NCI-H345 treated with DMSO at 0.1 percent for 48 hours (cell line): ENCODE measurements at regions not wholly inside any gene's neighbourhood (a gene's known extent, or its start where the extent isn't known, plus 50 kb on each side); places are given as distances from the start of the nearest gene placed in this dataset.

Experiments
- DNase-seq: peaks from one replicate; lab custom pipeline; 2025; ENCODE audit not compliant: unreplicated experiment; lab: John Stamatoyannopoulos, UW

- DNase-seq: no peak
These were observed 131.3 kb downstream of the WDR11 start for GRCh38 chr10:120982507-120982906.

DNA sequence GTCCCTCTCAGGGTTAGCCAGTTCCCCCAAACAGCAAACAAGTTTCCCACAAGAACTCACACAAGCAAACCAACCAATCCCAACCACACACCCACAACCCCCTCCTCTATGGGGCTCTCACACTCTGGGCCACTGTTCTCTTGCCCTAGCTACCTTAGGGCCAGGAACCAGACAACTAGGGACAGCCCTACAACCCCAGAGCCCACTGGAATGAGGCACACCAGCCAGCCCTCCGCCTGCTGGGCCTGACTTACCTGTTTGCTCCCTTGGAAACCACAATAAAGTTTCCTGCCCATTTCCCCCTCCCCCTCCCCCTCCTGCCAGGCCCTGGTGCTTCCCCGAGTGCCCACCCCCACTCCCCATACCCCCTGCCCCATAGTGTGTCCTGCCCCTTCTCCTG is 132.6 kb downstream of the WDR11 start:
- DNase-seq: no peak

DNA sequence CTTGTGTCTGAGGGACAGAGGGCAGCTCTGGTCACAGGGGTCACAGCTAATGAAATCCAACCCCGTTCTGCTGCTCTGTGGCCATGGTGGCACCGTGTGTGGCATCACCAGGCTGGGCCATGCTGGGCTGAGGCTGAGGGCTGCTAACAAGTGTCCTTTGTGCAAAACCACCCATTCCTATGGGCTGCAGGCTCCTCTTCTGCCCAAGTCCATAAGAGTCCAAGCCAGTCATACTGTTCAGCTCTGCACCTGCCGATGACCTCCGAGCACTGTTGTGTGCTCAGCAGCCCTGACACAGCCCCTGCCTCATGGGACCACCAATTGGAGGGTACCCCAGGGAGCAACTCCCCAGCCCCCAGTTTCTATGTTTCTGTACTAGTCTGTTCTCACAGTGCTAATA is 133.1 kb downstream of the WDR11 start:
- DNase-seq: no peak

GRCh38 chr10:120987359-120987758 is 136.2 kb downstream of the WDR11 start:
- no peak for DNase-seq

DNA sequence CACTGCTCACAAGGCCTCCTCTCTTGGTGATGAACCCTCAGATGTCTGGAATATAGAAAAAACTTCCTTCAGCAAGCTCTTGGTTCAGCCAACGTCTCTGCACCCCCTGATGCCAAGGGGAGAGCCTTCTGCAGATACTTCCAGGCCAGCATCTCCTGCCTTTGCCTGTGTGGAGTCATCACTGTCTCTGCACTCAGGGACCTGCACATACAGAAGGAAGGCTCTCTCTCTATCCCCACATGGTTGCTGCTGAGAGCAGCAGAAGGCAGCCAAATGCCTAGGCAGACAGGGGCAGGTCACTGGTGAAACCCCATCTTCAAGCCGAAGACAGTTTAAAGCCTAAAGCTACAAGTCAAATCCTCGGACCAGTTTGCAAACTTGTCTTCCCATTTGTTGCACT is 137.6 kb downstream of the WDR11 start:
- no peak for DNase-seq

GRCh38 chr10:120989279-120989678 is 138.1 kb downstream of the WDR11 start:
- DNase-seq: no peak

DNA sequence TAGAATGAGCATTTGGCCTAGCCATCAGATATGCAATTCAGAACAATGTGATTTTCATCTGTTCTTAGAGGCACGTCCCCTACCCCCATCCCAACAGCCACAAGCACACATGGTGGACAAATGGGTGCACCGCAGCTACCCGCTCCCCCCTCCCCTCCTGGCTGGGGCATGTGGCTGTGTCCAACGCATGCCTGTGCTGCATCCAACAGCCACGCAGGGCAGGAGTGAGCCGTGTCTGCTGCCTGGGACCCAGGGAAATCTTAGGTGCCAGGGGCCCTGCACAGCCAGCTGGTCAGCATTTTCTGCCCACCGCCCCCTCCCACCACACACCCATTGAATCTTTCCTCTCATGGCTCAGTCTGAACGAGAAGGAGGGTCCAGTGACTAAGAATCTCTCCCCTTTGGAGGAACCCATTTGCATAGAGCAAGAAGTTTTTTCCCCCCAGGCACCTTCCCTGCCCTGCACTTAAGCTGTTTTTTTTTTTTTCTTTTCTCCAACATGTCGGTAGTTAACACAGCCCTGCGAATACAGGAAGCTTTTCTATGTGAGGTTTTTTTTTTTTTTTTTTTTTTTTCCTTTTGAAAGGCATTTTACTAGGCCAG is 138.9 kb downstream of the WDR11 start:
- DNase-seq: no peak

DNA sequence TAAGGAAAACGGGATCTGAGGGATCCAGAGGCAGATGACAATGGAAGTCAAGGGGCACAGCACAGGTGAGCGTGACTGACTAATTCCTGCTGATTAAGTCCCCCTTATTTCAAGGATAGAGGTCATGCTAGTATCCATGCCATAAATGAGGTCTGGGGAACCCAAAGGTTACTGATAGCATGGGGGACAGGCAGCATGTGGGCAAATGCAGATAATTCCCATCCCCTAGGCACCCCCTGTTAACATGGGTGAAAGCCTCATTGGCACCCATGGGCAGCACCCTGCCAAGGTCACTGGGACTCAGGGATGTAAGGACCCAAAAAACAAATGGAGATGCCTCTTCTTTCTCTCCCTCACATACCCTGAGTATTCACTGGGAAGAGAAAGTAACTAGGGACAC is 139.7 kb downstream of the WDR11 start:
- no peak for DNase-seq

DNA sequence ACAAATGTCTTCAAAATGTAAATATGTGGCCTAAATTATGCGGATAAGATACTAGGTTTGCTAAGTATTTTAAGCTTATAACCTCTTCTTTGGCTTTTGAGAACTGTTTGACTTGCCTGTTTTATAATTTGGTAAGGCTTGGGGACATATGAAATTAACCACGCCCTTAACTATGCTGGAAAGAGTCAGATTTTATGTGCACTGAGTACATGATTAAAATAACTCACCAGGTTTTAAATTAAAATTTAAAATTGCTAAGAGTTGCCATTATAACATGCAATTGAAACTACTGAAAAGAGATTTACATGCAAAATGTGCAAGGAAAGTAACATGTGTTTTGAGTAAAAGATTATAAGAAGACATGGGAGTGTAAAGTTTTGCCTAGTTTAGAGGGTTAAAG is 141.9 kb downstream of the WDR11 start:
- no peak for DNase-seq

DNA sequence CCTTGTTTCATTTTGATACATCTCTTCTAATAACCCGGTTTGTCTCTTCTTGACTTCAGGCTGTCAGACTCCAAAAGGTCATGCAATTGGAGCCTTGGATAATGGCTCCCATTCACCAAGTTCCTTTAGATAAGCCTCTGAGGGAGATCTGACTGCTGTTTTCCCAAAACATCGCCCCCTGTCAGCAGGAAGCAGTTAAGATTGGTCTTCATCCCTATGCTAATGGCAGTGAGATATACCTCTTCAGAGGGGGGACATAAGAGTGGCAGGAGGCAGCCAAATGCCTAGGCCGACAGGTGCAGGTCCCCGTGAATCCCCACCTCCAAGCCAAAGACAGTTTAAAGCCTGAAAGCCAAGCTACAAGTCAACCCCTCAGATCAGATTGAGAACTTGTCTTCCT is 144.6 kb downstream of the WDR11 start:
- no peak for DNase-seq

DNA sequence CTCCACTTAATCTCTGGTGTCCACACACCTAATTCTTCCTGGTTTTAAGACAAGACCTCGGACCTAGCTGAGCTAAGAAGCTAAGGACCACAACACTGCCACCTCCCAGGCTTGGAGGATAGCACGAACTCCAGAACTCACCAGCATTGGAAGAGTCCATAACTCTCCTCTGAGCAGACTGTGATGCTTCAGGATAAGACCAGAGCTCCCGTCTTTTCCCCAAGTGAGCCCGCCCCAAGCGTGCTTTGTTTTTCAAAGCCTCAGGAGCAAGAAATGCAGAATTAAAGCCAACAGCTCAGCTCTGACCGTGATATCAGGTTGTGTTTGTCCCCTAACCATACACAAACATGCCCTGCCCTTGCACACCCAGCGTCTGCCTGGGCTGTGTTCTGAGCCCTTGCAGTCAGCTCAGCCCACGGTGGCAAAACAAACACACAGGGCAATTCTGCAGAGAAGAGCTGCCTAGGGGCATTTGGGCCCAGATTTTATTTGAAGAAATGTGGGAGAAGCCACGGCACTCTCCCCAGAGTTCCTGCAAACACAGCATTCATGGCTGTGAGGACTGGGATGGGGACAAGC is 145.4 kb downstream of the WDR11 start:
- no peak for DNase-seq

- DNase-seq: no peak
These were observed 146.2 kb downstream of the WDR11 start for GRCh38 chr10:120997313-120997712.

GRCh38 chr10:120997756-120998155 is 146.6 kb downstream of the WDR11 start:
- DNase-seq: no peak

DNA sequence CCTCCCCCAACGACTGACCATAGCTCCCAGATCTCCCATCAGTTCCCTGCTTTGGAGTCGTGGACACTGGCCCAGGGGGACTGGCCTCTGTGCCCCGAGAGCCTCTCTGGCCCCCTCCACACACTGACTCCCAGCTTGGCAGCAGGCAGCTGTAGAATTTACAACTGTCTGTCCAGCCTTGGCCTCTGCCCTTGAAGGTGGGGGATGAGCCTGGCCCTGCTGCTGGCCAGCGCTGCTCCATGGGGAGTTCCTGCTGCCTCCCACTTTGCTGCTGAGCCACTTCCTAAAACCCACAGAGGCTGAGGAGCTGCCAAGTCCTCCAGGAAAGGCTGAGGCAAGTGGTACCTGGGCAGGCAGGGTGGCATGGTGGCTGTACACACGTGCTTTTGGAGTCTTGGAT is 147.1 kb downstream of the WDR11 start:
- no peak for DNase-seq

GRCh38 chr10:120998782-120999285 is 147.7 kb downstream of the WDR11 start:
- DNase-seq: no peak

GRCh38 chr10:120999868-121000267 is 148.7 kb downstream of the WDR11 start:
- DNase-seq: no peak

DNA sequence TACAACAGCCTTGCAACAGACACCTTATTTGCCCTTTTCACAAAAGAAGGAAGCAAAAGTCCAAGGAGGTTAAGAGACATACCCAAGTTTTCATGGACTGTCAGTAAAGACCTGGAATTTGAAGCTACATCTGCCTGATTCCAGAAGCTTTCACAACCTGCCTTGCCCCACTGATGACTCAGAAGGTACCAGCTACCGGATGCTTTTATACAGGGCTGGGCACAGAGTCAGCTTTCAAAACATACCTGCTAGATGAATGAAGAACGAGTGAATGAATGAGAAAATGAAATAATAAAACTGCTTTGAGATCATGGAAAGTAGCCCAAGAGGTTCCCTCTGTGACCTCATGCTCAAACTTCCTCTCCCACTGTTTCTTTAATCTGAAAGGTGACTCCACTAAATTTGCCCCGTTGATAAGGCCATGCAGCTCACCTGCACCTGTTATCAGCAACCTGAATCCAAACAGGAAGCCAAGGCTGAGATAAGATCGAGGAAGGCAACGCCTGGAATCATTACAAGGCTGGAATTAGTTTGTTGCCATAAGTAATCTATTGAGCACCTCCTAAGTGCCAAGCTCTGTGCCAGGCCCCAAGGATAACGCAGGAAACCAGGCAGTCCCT is 151.5 kb downstream of the WDR11 start:
- DNase-seq: no peak

- no peak for DNase-seq
These were observed 154.9 kb downstream of the WDR11 start for GRCh38 chr10:121005948-121006587.

- DNase-seq: no peak
These were observed 156.1 kb downstream of the WDR11 start for GRCh38 chr10:121007264-121007663.

DNA sequence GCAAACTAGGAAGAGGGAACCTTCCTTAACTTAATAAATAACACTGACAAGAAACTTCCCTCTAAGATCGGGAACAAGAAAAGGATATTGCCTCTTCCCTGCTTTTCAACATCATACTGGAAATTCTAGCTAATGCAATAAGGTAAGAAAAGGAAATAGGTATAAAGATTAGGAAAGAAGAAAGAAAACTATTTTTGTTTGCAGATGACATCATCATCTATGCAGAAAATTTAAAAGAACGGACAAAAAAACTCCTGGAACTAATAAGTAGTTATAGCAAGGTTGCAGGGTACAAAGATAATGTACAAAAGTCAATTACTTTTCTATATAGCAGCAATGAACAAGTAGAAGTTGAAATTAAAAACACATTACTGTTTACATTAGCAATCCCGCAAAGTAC is 164.8 kb downstream of the WDR11 start:
- no peak for DNase-seq

DNA sequence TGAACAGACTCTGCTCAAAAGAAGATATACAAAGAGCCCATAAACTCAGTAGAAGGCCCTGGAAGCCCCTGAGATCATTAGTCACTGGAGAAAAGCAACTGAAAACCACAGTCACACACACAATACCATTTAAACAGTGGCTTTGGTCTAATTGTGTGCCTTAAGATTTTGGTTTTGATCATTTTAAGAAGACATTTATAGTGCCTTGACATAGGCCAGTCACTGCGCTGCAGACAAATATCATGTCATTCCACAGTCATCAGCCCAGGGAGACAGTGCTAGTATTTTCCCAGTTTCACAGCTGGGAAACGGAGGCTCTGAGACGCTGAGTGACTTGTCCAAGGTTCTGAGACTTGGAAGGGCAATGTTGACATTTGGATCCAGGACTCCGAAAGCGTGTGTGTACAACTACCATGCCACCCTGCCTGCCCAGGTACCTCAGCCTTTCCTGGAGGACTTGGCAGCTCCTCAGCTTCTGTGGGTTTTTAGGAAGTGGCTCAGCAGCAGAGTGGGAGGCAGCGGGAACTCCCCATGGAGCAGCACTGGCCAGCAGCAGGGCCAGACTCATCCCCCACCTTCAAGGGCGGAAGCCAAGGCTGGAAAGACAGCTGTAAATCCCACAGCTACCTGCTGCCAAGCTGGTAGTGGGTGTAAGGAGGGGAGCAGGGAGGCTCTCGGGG is 173.9 kb downstream of the WDR11 start:
- no peak for DNase-seq

GRCh38 chr10:121025731-121026130 is 174.6 kb downstream of the WDR11 start:
- no peak for DNase-seq
